HG03520 (cell line): ENCODE measurements at regions not wholly inside any gene's neighbourhood (a gene's known extent, or its start where the extent isn't known, plus 50 kb on each side); places are given as distances from the start of the nearest gene placed in this dataset.
"Not testable (repeated sequence)": the region's sequence is repeated elsewhere in the genome, so short reads cannot be mapped to it uniquely, and the experiment has no call there.

ENCODE experiments used
- ATAC-seq: cut with Tn5 transposase; IDR thresholded peaks from one replicate; pipeline ENCODE4 v1.9.1; 2021; ENCODE audit warnings: mild to moderate bottlenecking, moderate library complexity; ENCODE audit not compliant: unreplicated experiment

- ATAC-seq, result no peak
Measured at GRCh38 chr9:30944741-30945280, 1439.6 kb upstream of the ACO1 start.

GRCh38 chr9:30964332-30964731 lies 1420.1 kb upstream of the ACO1 start:
- no peak for ATAC-seq

- ATAC-seq, result no peak
Measured at GRCh38 chr9:30967476-30967875, 1417.0 kb upstream of the ACO1 start.

- ATAC-seq, result no peak
Measured at GRCh38 chr9:30970186-30970585, 1414.3 kb upstream of the ACO1 start.

- ATAC-seq, result no peak
Measured at GRCh38 chr9:30970812-30971211, 1413.6 kb upstream of the ACO1 start.

- ATAC-seq, result no peak
Measured at GRCh38 chr9:30972654-30973053, 1411.8 kb upstream of the ACO1 start.

GRCh38 chr9:30977965-30978364 lies 1406.5 kb upstream of the ACO1 start:
- ATAC-seq, result no peak

- ATAC-seq, result no peak
Measured at GRCh38 chr9:30982301-30982700, 1402.1 kb upstream of the ACO1 start.

- ATAC-seq, result no peak
Measured at GRCh38 chr9:30995956-30996738, 1388.3 kb upstream of the ACO1 start.

GRCh38 chr9:30996761-30997160 lies 1387.7 kb upstream of the ACO1 start:
- ATAC-seq, result no peak

GRCh38 chr9:30997291-30997690 lies 1387.2 kb upstream of the ACO1 start:
- ATAC-seq, result no peak

GRCh38 chr9:31005086-31005665 lies 1379.3 kb upstream of the ACO1 start:
- ATAC-seq, result no peak

- no peak for ATAC-seq
Measured at GRCh38 chr9:31013371-31013770, 1371.1 kb upstream of the ACO1 start.

GRCh38 chr9:31023847-31024246 lies 1360.6 kb upstream of the ACO1 start:
- ATAC-seq, result no peak

- ATAC-seq, result no peak
Measured at GRCh38 chr9:31027678-31028077, 1356.8 kb upstream of the ACO1 start.

- no peak for ATAC-seq
Measured at GRCh38 chr9:31028137-31028536, 1356.3 kb upstream of the ACO1 start.

GRCh38 chr9:31030741-31031202 lies 1353.7 kb upstream of the ACO1 start:
- ATAC-seq, result no peak

GRCh38 chr9:31032206-31032605 lies 1352.2 kb upstream of the ACO1 start:
- no peak for ATAC-seq

- ATAC-seq, result no peak
Measured at GRCh38 chr9:31034311-31034710, 1350.1 kb upstream of the ACO1 start.

GRCh38 chr9:31040564-31040963 lies 1343.9 kb upstream of the ACO1 start:
- ATAC-seq, result no peak

- no peak for ATAC-seq
Measured at GRCh38 chr9:31045810-31046209, 1338.6 kb upstream of the ACO1 start.

GRCh38 chr9:31061592-31061991 lies 1322.9 kb upstream of the ACO1 start:
- not testable (repeated sequence) for ATAC-seq
